ENCODE measurements at regions not wholly inside any gene's neighbourhood (a gene's known extent, or its start where the extent isn't known, plus 50 kb on each side); places are given as distances from the start of the nearest gene placed in this dataset.

DNA sequence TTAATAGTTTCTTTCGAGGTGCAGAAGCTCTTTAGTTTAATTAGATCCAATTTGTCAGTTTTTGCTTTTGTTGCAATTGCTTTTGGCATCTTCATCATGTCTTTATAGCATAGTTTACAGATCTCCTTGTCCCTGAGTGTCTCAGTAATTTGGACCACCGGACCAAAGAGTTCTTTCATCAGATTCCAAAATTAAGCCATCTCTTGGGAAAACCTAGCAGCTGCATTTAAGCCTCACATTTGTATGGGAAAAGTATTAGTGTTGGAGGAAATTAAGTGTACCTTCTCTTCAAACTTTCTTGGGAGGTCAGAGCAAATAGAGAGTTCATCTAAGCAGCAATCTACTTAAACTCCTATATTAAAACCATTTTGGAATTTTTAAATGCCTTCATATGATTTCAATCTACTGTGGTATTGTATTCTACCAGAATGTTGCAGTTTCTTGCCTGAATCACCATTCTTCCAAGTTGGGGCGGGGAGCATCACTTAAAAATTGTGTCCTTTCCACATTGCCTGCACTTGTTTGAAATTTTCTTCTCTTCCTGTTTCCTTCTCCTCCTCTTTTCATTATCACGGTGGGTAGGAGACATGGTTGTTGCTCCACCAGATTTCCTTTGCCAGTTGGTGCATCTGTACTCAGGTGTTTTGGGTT, 97.3 kb upstream of the DAB2 start:
- DNase-seq, result no peak
- intact Hi-C loops (cut with DNase I; ENCODE audit: low total_unique reads) (no loop called here), in situ Hi-C loops (cut with MboI; ENCODE audit: low pct_ligation_motif_present in 1 of 4, low pct_unique_long_range_greater_than_20kb in 1 of 4, low sequenced_read_pairs in 3 of 4) (no loop called here)
- H3K4me1 ChIP-seq, result peaks cover 0 to 52% (median 23%) of the 10 kb centered on the region in 4 donors
- no peaks in the 10 kb centered on the region for H3K27me3 ChIP-seq
- H3K9me3 ChIP-seq, result no peaks in the 10 kb centered on the region
- no peaks in the 10 kb centered on the region for H3K36me3 ChIP-seq
- 62 to 90% methylated on average over 3 to 4 of the region's 4 CpGs for WGBS, 2 donors (ENCODE audit: low coverage in 1 of 2)
- H3K27ac ChIP-seq, result no peak overlapping the region
- no peak for TF ChIP-seq CTCF (IDR thresholded peaks at IDR 0.05)
- TF ChIP-seq POLR2AphosphoS5 (IDR thresholded peaks at IDR 0.05), result no peak
- no peak for TF ChIP-seq POLR2A (IDR thresholded peaks at IDR 0.05)
- no peak for TF ChIP-seq EP300 (IDR thresholded peaks at IDR 0.05; ENCODE audit: low read depth)
- no peak overlapping the region for H3K4me3 ChIP-seq

DNA sequence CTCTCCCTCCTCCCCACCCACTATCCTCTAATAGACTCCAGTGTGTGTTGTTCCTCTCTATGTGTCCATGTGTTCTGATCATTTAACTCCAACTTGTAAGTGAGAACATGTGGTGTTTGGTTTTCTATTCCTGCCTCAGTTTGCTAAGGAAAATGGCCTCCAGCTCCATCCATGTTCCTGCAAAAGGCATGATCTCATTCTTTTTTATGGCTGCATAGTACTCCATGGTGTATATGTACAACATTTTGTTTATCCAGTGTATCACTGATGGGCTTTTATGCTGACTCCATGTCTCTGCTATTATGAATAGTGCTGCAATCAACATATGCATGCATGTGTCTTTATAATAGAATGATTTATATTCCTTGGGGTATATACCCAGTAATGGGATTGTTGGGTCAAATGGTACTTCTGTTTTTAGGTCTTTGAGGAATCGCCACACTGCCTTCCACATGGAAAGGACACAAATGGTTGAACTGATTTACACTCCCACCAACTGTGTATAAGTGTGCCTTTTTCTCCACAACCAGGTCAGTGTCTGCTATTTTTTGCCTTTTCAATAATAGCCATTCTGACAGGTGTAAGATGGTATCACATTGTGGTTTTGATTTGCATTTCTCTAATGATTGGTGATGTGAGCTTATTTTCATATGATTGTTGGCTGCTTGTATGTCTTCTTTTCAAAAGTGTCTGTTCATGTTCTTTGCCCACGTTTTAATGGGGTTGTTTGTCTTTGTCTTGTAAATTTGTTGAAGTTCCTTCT, 96.5 kb upstream of the DAB2 start:
- no peaks in the 10 kb centered on the region for H3K9me3 ChIP-seq
- in situ Hi-C loops (cut with MboI; ENCODE audit: low pct_ligation_motif_present in 1 of 4, low pct_unique_long_range_greater_than_20kb in 1 of 4, low sequenced_read_pairs in 3 of 4), result no loop called here
- WGBS, 2 donors (ENCODE audit: low coverage in 1 of 2), result 73 to 89% methylated on average over 1 to 2 of the region's 2 CpGs
- peaks cover 0 to 45% (median 19%) of the 10 kb centered on the region in 4 donors for H3K4me1 ChIP-seq
- no peak for DNase-seq
- TF ChIP-seq POLR2A (IDR thresholded peaks at IDR 0.05), result no peak
- no peak for TF ChIP-seq POLR2AphosphoS5 (IDR thresholded peaks at IDR 0.05)
- TF ChIP-seq EP300 (IDR thresholded peaks at IDR 0.05; ENCODE audit: low read depth), result no peak
- no peak for TF ChIP-seq CTCF (IDR thresholded peaks at IDR 0.05)
- no peak overlapping the region for H3K4me3 ChIP-seq
- no peak overlapping the region for H3K27ac ChIP-seq
- intact Hi-C loops (cut with DNase I; ENCODE audit: low total_unique reads), result no loop called here
- H3K27me3 ChIP-seq, result no peaks in the 10 kb centered on the region
- no peaks in the 10 kb centered on the region for H3K36me3 ChIP-seq

DNA sequence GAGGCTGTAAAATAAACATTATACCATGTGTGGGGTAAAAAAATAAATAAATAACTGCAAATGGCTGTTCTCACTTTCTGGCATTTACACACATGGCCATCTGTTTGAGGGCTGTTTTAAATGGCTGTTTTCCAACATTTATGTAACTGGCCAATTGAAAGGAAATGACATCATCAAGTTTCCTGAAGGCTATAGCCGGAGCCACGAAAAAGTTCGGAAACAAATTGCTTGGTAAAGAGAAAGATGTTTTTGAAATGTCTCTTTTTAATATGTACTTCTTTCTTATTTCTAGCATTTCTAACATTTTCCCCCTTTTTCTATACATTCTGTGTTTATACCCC, 95.4 kb upstream of the DAB2 start:
- TF ChIP-seq EP300 (IDR thresholded peaks at IDR 0.05; ENCODE audit: low read depth) (no peak), POLR2AphosphoS5 (IDR thresholded peaks at IDR 0.05) (peak; percentile 24 to 39 (median 35))
- Histone ChIP-seq H3K4me3 (no peak overlapping the region), H3K9me3 (no peaks in the 10 kb centered on the region), H3K36me3 (no peaks in the 10 kb centered on the region), H3K27ac (peak overlapping the region; percentile 45 to 71 (median 50)), H3K27me3 (no peaks in the 10 kb centered on the region), H3K4me1 (peaks cover 0 to 35% (median 15%) of the 10 kb centered on the region in 4 donors)
- no peak for DNase-seq
- intact Hi-C loops (cut with DNase I; ENCODE audit: low total_unique reads) (no loop called here), in situ Hi-C loops (cut with MboI; ENCODE audit: low pct_ligation_motif_present in 1 of 4, low pct_unique_long_range_greater_than_20kb in 1 of 4, low sequenced_read_pairs in 3 of 4) (no loop called here)
- 65 to 77% methylated on average over 3 of the region's 3 CpGs for WGBS, 2 donors (ENCODE audit: low coverage in 1 of 2)

DNA sequence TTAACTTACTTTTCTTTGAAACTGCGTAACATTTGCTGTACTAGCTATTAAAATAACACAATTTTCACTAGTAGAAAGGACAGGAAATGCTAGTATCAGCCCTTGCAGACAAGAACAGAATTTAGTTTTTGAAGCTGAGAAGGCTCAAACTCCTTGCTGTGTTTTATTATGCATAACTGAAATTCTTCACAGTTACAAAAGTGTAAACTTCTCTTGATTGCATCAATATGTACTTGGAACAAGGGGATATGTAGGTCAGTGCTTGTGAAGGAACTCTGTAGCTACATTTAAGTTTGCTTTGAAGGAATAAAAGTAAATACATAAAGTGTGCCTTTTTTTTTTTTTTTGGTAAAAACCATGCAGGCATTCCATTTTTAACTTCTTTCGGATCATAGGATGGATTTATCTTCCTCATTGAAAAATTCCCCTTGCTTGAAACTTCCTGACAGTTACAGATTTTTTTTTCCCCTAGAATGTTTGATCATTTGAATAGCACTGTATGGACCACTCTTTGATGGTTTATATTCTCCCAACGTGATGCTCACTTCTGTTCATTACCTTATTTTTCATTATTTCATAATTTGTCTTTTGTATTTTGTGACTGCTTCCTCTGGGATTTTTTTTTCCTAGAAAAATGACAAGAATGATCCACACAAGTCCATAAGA, 94.9 kb upstream of the DAB2 start:
- peak overlapping the region; percentile 45 to 71 (median 50) for H3K27ac ChIP-seq
- no peaks in the 10 kb centered on the region for H3K9me3 ChIP-seq
- no peaks in the 10 kb centered on the region for H3K36me3 ChIP-seq
- peaks cover 0 to 30% (median 13%) of the 10 kb centered on the region in 4 donors for H3K4me1 ChIP-seq
- TF ChIP-seq POLR2AphosphoS5 (IDR thresholded peaks at IDR 0.05), result peak in 2 of 3 donors; percentile 61 to 71
- TF ChIP-seq CTCF (IDR thresholded peaks at IDR 0.05), result no peak
- no peaks in the 10 kb centered on the region for H3K27me3 ChIP-seq
- 59 to 62% methylated on average over 3 of the region's 3 CpGs for WGBS, 2 donors (ENCODE audit: low coverage in 1 of 2)
- intact Hi-C loops (cut with DNase I; ENCODE audit: low total_unique reads), result no loop called here
- no peak overlapping the region for H3K4me3 ChIP-seq
- in situ Hi-C loops (cut with MboI; ENCODE audit: low pct_ligation_motif_present in 1 of 4, low pct_unique_long_range_greater_than_20kb in 1 of 4, low sequenced_read_pairs in 3 of 4), result no loop called here
- no peak for DNase-seq

Data from transverse colon (tissue), 4 donors.